GM10266 (cell line): ENCODE measurements at regions not wholly inside any gene's neighbourhood (a gene's known extent, or its start where the extent isn't known, plus 50 kb on each side); places are given as distances from the start of the nearest gene placed in this dataset.

Experiments
- DNase-seq: peaks from one replicate; pipeline ENCODE4 v3.0.0; 2012; ENCODE audit errors: extremely low spot score
- TF ChIP-seq, protein P1 (sequence below): IDR thresholded peaks from 2 replicates; pipeline ENCODE4 v1.5.1; 2012; ENCODE audit warnings: mild to moderate bottlenecking, low read depth; ENCODE audit not compliant: control insufficient read depth, insufficient read depth; ENCODE audit errors: missing control alignments

DNA sequence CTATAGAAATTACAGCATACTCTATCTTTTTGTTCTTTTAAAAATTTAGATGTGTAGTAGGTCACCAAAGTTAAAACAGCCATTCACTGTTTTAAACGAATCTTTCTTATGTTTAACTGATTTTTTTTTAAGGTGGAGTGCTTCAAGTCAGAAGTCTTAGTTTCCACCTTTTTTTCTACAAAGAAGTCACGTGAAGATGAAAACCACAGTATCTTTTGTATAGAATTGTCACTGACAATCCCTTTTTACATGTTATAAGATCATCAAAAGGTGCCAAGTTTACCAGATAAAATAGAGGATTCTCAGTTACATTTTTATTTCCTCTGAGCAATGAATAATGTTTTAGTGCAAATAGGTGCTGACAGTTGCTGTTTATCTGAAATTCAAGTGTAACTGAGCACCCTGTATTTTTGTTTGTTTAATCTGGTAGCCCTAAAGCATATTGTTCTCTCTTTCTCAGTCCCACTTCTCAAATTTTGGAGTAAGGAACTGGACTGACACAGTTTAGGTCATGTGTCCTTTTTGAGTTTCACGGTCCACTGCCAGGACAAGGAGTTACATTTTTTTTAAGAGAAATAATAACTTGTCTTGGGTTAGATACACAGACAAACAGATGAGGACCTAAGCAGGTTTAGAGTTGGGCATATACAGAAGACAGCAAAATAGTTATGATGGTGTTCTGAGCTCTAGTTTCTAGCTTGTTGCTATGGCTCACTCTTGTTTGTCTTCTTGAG lies 233.2 kb upstream of the MBL2 start:
- DNase-seq = no peak
- TF ChIP-seq, protein P1, sequence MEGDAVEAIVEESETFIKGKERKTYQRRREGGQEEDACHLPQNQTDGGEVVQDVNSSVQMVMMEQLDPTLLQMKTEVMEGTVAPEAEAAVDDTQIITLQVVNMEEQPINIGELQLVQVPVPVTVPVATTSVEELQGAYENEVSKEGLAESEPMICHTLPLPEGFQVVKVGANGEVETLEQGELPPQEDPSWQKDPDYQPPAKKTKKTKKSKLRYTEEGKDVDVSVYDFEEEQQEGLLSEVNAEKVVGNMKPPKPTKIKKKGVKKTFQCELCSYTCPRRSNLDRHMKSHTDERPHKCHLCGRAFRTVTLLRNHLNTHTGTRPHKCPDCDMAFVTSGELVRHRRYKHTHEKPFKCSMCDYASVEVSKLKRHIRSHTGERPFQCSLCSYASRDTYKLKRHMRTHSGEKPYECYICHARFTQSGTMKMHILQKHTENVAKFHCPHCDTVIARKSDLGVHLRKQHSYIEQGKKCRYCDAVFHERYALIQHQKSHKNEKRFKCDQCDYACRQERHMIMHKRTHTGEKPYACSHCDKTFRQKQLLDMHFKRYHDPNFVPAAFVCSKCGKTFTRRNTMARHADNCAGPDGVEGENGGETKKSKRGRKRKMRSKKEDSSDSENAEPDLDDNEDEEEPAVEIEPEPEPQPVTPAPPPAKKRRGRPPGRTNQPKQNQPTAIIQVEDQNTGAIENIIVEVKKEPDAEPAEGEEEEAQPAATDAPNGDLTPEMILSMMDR = no peak

- TF ChIP-seq, protein P1 = no peak
- no peak for DNase-seq
Measured at GRCh38 chr10:53003094-53003493, 230.5 kb upstream of the MBL2 start.

DNA sequence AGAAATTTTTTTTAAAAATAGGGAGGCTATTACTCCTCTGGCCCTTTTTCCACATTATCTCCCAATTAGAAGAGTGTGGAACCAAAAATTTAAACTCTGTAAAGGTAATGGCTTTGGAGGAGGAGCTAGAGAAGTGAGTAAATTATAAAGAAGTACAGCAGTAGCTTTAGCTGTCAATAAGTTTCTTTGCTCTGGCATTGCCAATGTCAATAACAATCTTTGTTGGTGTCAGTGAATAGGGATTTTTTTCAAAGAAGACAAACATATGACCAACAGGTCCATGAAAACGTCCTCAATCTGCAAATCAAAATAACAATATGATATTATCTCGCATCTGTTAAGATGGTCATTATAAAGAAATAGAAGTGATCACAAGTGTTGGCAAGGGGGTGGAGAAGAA lies 227.1 kb upstream of the MBL2 start:
- no peak for DNase-seq
- TF ChIP-seq, protein P1 = no peak

GRCh38 chr10:52999258-52999657 lies 226.7 kb upstream of the MBL2 start:
- TF ChIP-seq, protein P1 = no peak
- no peak for DNase-seq

DNA sequence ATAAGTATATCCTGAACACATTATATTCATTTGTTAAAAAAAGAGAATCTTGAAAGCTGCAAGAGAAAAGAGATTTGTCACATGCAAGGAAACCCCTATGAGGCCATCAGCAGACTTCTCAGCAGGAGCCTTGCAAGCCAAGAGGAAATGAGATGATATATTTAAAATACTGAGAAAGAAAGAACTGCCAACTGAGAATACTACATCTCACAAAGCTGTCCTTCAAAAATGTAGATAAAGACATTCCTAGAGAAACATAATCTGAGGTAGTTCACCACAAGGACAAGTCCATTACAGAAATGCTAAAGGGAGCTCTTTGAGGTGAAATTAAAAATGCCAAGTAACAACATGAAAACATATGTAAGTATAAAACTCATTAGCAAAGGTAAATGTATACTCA lies 224.4 kb upstream of the MBL2 start:
- DNase-seq = no peak
- TF ChIP-seq, protein P1 = no peak

DNA sequence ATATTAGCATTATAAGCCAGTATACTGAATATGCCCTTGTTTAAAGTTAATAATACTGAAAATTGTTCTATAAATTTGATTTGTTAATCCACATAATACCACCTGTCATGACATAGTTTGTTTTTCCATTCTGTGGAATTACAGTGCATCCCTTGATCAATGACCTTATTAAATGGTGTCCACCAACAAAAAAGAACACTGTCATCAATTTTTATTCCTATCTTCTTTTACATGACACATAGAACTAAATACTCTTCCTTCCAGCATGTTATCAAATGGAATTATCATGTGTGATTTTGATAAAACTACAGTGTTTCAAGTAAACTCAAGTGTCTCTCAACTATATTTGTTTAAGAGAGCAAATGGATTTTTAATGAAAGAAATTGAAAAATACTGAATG lies 221.8 kb upstream of the MBL2 start:
- DNase-seq = no peak
- TF ChIP-seq, protein P1 = no peak

DNA sequence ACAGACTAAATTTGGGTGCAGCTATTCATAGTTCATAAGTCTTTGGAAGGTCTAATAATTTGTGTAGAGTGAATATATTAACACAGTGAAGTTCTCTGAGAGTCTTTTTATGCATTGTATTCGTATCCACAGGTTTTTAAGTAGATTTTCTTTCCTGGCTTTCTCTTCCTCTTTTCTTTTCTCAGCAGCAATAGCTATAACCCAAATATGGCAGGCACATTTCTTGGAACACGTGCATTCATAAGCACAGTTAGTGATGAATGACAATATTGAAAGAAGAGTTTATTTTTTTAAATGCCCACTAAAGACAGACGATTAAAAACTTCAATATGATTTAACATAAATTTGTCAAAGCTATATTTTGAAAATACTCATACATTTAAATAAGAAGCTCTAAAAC lies 220.5 kb upstream of the MBL2 start:
- DNase-seq = no peak
- TF ChIP-seq, protein P1 = no peak
